DOHH2 (cell line): ENCODE measurements at regions not wholly inside any gene's neighbourhood (a gene's known extent, or its start where the extent isn't known, plus 50 kb on each side); places are given as distances from the start of the nearest gene placed in this dataset.

ENCODE experiments used
- H3F3A ChIP-seq: fragments of 200-600 bp; sonication (generic), shearing (Covaris generic); 2 replicates; pipeline ENCODE4 v1.6.0; 2016; ENCODE audit warnings: antibody characterized with exemption, mild to moderate bottlenecking; ENCODE audit not compliant: control insufficient read depth, insufficient read depth
- H3K27ac ChIP-seq: fragments of 200-600 bp; sonication (generic); 2 replicates; pipeline ENCODE4 v1.5.1; 2014; ENCODE audit warnings: low read depth, mild to moderate bottlenecking, low read length, moderate library complexity
- H3K27me3 ChIP-seq: fragments of 200-600 bp; sonication (generic); 2 replicates; pipeline ENCODE4 v1.6.1; 2014; ENCODE audit warnings: mild to moderate bottlenecking, low read length, mixed read lengths; ENCODE audit not compliant: control insufficient read depth
- H3K36me3 ChIP-seq: fragments of 200-600 bp; sonication (generic); 2 replicates; pipeline ENCODE4 v1.6.1; 2014; ENCODE audit warnings: mild to moderate bottlenecking, low read length, moderate library complexity, mixed read lengths; ENCODE audit not compliant: control insufficient read depth
- H3K4me1 ChIP-seq: fragments of 200-600 bp; sonication (generic); 2 replicates; pipeline ENCODE4 v1.6.1; 2014; ENCODE audit warnings: mild to moderate bottlenecking, low read length, mixed read lengths; ENCODE audit not compliant: control insufficient read depth
- H3K4me2 ChIP-seq: fragments of 200-600 bp; sonication (generic); 2 replicates; pipeline ENCODE4 v1.6.0; 2014; ENCODE audit warnings: mild to moderate bottlenecking, low read length, moderate library complexity
- H3K4me3 ChIP-seq: fragments of 200-600 bp; sonication (generic); 2 replicates; pipeline ENCODE4 v1.5.1; 2014; ENCODE audit warnings: mild to moderate bottlenecking, low read length, mixed read lengths
- H3K79me2 ChIP-seq: fragments of 200-600 bp; sonication (generic); 2 replicates; pipeline ENCODE4 v1.6.1; 2014; ENCODE audit warnings: mild to moderate bottlenecking, low read length, mixed read lengths; ENCODE audit not compliant: control insufficient read depth
- H3K9me2 ChIP-seq: fragments of 200-600 bp; sonication (generic); replicated peaks from 2 replicates; pipeline ENCODE4 v1.6.1; 2014; ENCODE audit warnings: mild to moderate bottlenecking, low read length, mixed read lengths; ENCODE audit not compliant: control insufficient read depth
- H3K9me3 ChIP-seq: fragments of 200-600 bp; sonication (generic); 2 replicates; pipeline ENCODE4 v1.6.1; 2014; ENCODE audit warnings: antibody characterized with exemption, low read length, mixed read lengths; ENCODE audit not compliant: control insufficient read depth, insufficient read depth
- H4K20me1 ChIP-seq: fragments of 200-600 bp; sonication (generic); 2 replicates; pipeline ENCODE4 v1.6.0; 2014; ENCODE audit warnings: low read depth, mild to moderate bottlenecking, antibody characterized with exemption, low read length, moderate library complexity; ENCODE audit not compliant: control insufficient read depth, insufficient read depth
- EZH2phosphoT487 ChIP-seq: fragments of 200-600 bp; sonication (generic); IDR thresholded peaks from 2 replicates; pipeline ENCODE4 v1.6.1; 2017; ENCODE audit warnings: borderline replicate concordance, mild to moderate bottlenecking, antibody characterized with exemption, low read length, moderate library complexity, mixed read lengths
- TF ChIP-seq, protein P1 (sequence below): fragments of 200-600 bp; sonication (generic); IDR thresholded peaks from one replicate; pipeline ENCODE4 v1.5.1; 2014; ENCODE audit warnings: antibody characterized with exemption, mild to moderate bottlenecking, low read depth, low read length; ENCODE audit not compliant: poor library complexity, severe bottlenecking

DNA sequence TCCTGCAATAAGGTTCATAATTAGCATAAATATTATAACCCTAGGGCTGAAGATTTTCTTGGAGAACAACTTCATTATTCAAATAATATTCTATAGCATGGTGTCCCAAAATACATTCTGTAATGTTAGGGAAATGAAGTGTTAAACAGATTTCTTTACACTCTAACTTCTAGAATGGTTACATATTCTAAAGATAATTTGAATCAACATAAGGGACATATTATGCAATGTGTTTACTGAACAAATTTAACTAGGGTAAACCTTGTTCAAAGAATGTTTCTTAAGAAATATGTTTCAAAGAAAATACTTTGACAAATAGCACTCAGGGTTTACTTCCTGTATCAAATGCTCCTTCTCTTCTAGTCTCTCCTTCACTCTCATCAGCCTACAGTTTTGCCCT lies 281.6 kb downstream of the SLC6A15 start:
- no peaks in the 10 kb centered on the region for H3K9me3 ChIP-seq

DNA sequence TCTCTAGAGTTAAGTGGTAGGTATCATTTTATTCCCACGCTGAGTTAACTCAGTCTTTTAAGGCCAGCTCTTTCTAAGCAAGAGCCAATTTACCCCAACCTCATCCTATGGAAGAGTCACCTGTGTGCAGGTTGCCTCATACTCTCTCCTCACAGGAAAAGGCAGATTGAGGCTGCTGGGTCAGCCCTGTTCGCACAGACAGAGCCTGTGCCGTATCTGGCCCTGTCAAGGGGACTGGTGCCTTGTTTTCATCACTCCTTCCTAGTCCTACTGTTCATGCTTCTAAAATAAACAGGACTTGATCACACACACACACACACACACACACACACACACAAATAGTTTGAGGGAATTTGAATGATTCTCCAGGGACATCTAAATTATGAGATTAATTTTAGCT lies 285.0 kb downstream of the SLC6A15 start:
- TF ChIP-seq, protein P1, sequence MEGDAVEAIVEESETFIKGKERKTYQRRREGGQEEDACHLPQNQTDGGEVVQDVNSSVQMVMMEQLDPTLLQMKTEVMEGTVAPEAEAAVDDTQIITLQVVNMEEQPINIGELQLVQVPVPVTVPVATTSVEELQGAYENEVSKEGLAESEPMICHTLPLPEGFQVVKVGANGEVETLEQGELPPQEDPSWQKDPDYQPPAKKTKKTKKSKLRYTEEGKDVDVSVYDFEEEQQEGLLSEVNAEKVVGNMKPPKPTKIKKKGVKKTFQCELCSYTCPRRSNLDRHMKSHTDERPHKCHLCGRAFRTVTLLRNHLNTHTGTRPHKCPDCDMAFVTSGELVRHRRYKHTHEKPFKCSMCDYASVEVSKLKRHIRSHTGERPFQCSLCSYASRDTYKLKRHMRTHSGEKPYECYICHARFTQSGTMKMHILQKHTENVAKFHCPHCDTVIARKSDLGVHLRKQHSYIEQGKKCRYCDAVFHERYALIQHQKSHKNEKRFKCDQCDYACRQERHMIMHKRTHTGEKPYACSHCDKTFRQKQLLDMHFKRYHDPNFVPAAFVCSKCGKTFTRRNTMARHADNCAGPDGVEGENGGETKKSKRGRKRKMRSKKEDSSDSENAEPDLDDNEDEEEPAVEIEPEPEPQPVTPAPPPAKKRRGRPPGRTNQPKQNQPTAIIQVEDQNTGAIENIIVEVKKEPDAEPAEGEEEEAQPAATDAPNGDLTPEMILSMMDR: no peak
- TF ChIP-seq EZH2phosphoT487: no peak
- H3K4me1 ChIP-seq: no peaks in the 10 kb centered on the region
- H3K27me3 ChIP-seq: no peaks in the 10 kb centered on the region
- H3K79me2 ChIP-seq: no peaks in the 10 kb centered on the region
- H3F3A ChIP-seq: no peaks in the 10 kb centered on the region
- no peaks in the 10 kb centered on the region for H3K36me3 ChIP-seq
- H3K9me3 ChIP-seq: no peaks in the 10 kb centered on the region
- H4K20me1 ChIP-seq: no peaks in the 10 kb centered on the region
- H3K27ac ChIP-seq: no peak overlapping the region
- H3K4me2 ChIP-seq: no peak overlapping the region
- H3K4me3 ChIP-seq: no peak overlapping the region
- H3K9me2 ChIP-seq: no peaks in the 10 kb centered on the region

More for the DNA sequence above, 281.6 kb downstream of the SLC6A15 start:
- no peaks in the 10 kb centered on the region for H3K79me2 ChIP-seq
- H3K27me3 ChIP-seq: no peaks in the 10 kb centered on the region
- no peak for TF ChIP-seq EZH2phosphoT487
- TF ChIP-seq, protein P1: no peak
- H3K4me2 ChIP-seq: no peak overlapping the region
- H3K4me1 ChIP-seq: no peaks in the 10 kb centered on the region
- H3K9me2 ChIP-seq: no peaks in the 10 kb centered on the region
- H3K27ac ChIP-seq: no peak overlapping the region
- no peaks in the 10 kb centered on the region for H3K36me3 ChIP-seq
- no peaks in the 10 kb centered on the region for H3F3A ChIP-seq
- no peaks in the 10 kb centered on the region for H4K20me1 ChIP-seq
- no peak overlapping the region for H3K4me3 ChIP-seq

DNA sequence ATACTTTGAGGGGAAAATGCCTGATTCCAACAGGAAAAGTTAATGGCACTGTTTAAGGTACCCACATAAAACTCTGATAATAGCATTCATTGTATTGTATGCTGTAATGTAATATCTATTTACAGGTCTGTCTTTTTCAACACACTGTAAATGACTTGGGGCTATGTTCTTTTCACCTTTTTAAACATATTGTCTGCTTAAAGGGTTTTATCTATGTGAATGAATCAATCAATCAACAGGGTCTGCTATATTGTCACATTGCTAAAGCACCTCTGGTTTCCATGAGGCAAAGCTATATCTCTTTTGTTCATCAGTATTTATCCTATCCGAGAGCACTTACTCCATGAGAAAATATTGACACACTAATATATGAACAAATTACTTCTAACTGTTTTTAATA lies 288.0 kb downstream of the SLC6A15 start:
- H3K4me3 ChIP-seq: no peak overlapping the region
- H3K79me2 ChIP-seq: no peaks in the 10 kb centered on the region
- no peaks in the 10 kb centered on the region for H4K20me1 ChIP-seq
- H3F3A ChIP-seq: no peaks in the 10 kb centered on the region
- no peaks in the 10 kb centered on the region for H3K36me3 ChIP-seq
- TF ChIP-seq, protein P1: no peak
- TF ChIP-seq EZH2phosphoT487: no peak
- H3K27ac ChIP-seq: no peak overlapping the region
- no peaks in the 10 kb centered on the region for H3K27me3 ChIP-seq
- H3K4me2 ChIP-seq: no peak overlapping the region
- H3K9me2 ChIP-seq: no peaks in the 10 kb centered on the region
- H3K9me3 ChIP-seq: no peaks in the 10 kb centered on the region
- H3K4me1 ChIP-seq: no peaks in the 10 kb centered on the region
